ENCODE measurements at regions not wholly inside any gene's neighbourhood (a gene's known extent, or its start where the extent isn't known, plus 50 kb on each side); places are given as distances from the start of the nearest gene placed in this dataset.

GRCh38 chr1:113217447-113218208 is 144.6 kb downstream of the LRIG2 start:
- Histone ChIP-seq H3K36me3 (no peaks in the 10 kb centered on the region), H3K4me3 (no peak overlapping the region), H3K27me3 (no peaks in the 10 kb centered on the region), H3K4me1 (no peaks in the 10 kb centered on the region), H3K27ac (no peak overlapping the region), H3K9me3 (peaks cover 0 to 8% (median 3%) of the 10 kb centered on the region in 4 donors)
- TF ChIP-seq CTCF (IDR thresholded peaks at IDR 0.05): no peak
- no peak for TF ChIP-seq POLR2AphosphoS5 (IDR thresholded peaks at IDR 0.05)
- TF ChIP-seq EP300 (IDR thresholded peaks at IDR 0.05): no peak
- TF ChIP-seq POLR2A (IDR thresholded peaks at IDR 0.05): no peak
- no peak for ATAC-seq (ENCODE audit: low FRiP score in 2 of 2)
- DNase-seq: no peak
- 53 to 55% methylated on average over 7 of the region's 7 CpGs for WGBS, 2 donors

DNA sequence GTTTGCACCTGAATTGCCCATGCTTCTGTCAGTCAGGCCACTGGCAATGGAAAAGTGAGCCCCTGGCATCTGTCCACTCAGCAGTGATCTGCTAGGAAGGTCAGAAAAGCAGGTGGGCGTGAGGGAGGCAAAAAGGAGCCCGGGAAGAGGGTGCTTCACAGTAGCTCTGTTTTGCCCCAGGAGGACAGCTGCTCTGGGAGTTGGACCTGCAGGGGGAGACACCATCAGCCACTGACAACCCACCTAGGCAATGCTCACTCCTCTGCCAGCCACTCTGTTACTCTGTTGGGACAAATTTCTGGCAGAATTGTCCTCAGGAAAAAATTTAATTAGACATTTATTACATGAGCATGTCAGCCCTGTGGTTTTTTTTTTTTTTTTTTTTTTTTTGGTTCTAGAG is 146.4 kb downstream of the LRIG2 start:
- H3K4me3 ChIP-seq: no peak overlapping the region
- no peaks in the 10 kb centered on the region for H3K27me3 ChIP-seq
- H3K9me3 ChIP-seq: peaks cover 0 to 8% (median 0%) of the 10 kb centered on the region in 4 donors
- 40 to 69% methylated on average over 2 of the region's 2 CpGs for WGBS, 2 donors
- TF ChIP-seq EP300 (IDR thresholded peaks at IDR 0.05): no peak
- no peak for TF ChIP-seq POLR2A (IDR thresholded peaks at IDR 0.05)
- TF ChIP-seq CTCF (IDR thresholded peaks at IDR 0.05): no peak
- no peak for TF ChIP-seq POLR2AphosphoS5 (IDR thresholded peaks at IDR 0.05)
- no peak for DNase-seq
- H3K4me1 ChIP-seq: no peaks in the 10 kb centered on the region
- no peak overlapping the region for H3K27ac ChIP-seq
- no peak for ATAC-seq (ENCODE audit: low FRiP score in 2 of 2)
- no peaks in the 10 kb centered on the region for H3K36me3 ChIP-seq

DNA sequence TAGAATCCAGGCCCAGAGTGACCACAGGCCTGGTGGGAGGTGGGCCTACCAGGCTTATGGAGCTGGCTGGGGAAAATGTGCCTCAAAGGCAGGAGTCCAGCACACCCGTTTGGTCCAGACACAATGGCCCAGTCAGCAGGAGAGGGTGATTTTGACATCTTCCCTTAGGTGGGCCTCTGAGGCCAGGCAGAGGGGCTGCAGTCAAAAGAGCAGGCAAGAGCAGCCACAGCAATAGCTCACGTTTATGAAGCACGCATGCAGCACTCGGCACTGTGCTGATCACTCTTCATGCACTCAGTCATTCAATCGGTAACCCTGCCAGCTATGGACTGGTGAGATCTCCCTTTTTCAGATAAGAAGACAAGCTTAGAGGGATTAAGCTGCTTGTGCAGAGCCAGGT is 146.8 kb downstream of the LRIG2 start:
- 72 to 80% methylated on average over 4 to 5 of the region's 5 CpGs for WGBS, 2 donors
- no peak overlapping the region for H3K4me3 ChIP-seq
- no peak overlapping the region for H3K27ac ChIP-seq
- no peaks in the 10 kb centered on the region for H3K27me3 ChIP-seq
- H3K9me3 ChIP-seq: peaks cover 0 to 3% (median 0%) of the 10 kb centered on the region in 4 donors
- ATAC-seq (ENCODE audit: low FRiP score in 2 of 2) (no peak), DNase-seq (no peak)
- H3K36me3 ChIP-seq: no peaks in the 10 kb centered on the region
- TF ChIP-seq CTCF (IDR thresholded peaks at IDR 0.05) (no peak), EP300 (IDR thresholded peaks at IDR 0.05) (no peak), POLR2AphosphoS5 (IDR thresholded peaks at IDR 0.05) (no peak)
- no peaks in the 10 kb centered on the region for H3K4me1 ChIP-seq

GRCh38 chr1:113223040-113223439 is 150.0 kb downstream of the LRIG2 start:
- Histone ChIP-seq H3K36me3 (no peaks in the 10 kb centered on the region), H3K27me3 (no peaks in the 10 kb centered on the region), H3K4me1 (no peaks in the 10 kb centered on the region), H3K9me3 (no peaks in the 10 kb centered on the region), H3K4me3 (no peak overlapping the region), H3K27ac (no peak overlapping the region)
- 65 to 70% methylated on average over 2 of the region's 2 CpGs for WGBS, 2 donors
- TF ChIP-seq POLR2A (IDR thresholded peaks at IDR 0.05) (no peak), POLR2AphosphoS5 (IDR thresholded peaks at IDR 0.05) (no peak), CTCF (IDR thresholded peaks at IDR 0.05) (no peak), EP300 (IDR thresholded peaks at IDR 0.05) (no peak)
- ATAC-seq (ENCODE audit: low FRiP score in 2 of 2) (no peak), DNase-seq (no peak)

GRCh38 chr1:113223546-113223945 is 150.5 kb downstream of the LRIG2 start:
- 49 to 68% methylated on average over 9 of the region's 9 CpGs for WGBS, 2 donors
- DNase-seq: peak in 1 of 2 donors; percentile 40
- Histone ChIP-seq H3K27me3 (no peaks in the 10 kb centered on the region), H3K36me3 (no peaks in the 10 kb centered on the region), H3K4me1 (no peaks in the 10 kb centered on the region), H3K9me3 (no peaks in the 10 kb centered on the region), H3K4me3 (no peak overlapping the region), H3K27ac (no peak overlapping the region)
- ATAC-seq (ENCODE audit: low FRiP score in 2 of 2): peak; percentile 67 to 78
- no peak for TF ChIP-seq POLR2A (IDR thresholded peaks at IDR 0.05)
- no peak for TF ChIP-seq POLR2AphosphoS5 (IDR thresholded peaks at IDR 0.05)
- no peak for TF ChIP-seq CTCF (IDR thresholded peaks at IDR 0.05)
- no peak for TF ChIP-seq EP300 (IDR thresholded peaks at IDR 0.05)

Measured in upper lobe of left lung (tissue), 6 donors.